Esophagus squamous epithelium (tissue), 5 donors: ENCODE measurements at regions not wholly inside any gene's neighbourhood (a gene's known extent, or its start where the extent isn't known, plus 50 kb on each side); places are given as distances from the start of the nearest gene placed in this dataset.

Experiments
- DNase-seq: peaks from one replicate; lab custom pipeline; 2025; lab: John Stamatoyannopoulos, UW
- H3K27ac ChIP-seq, 4 donors: fragments of 200-600 bp; sonication (generic); one replicate each; pipeline ENCODE4 v1.5.1; 2016 to 2019; ENCODE audit warnings: mild to moderate bottlenecking in 1 of 4
- H3K27me3 ChIP-seq, 4 donors: fragments of 200-600 bp; sonication (generic); 1 replicate in 3 of 4; 2 replicates in 1 of 4; pipeline versions ENCODE4 v1.5.1 to v1.6.0; 2017 to 2021; ENCODE audit warnings: antibody characterized with exemption in 1 of 4
- H3K36me3 ChIP-seq, 3 donors: fragments of 200-600 bp; sonication (generic); one replicate each; pipeline ENCODE4 v1.5.1; 2016 to 2019
- H3K4me1 ChIP-seq, 3 donors: fragments of 200-600 bp; sonication (generic); one replicate each; pipeline ENCODE4 v1.5.1; 2017 to 2019
- H3K4me3 ChIP-seq, 4 donors: fragments of 200-600 bp; sonication (generic); 1 replicate in 3 of 4; 2 replicates in 1 of 4; pipeline ENCODE4 v1.5.1; 2016 to 2019; ENCODE audit warnings: mild to moderate bottlenecking in 2 of 4, moderate library complexity in 1 of 4
- H3K9me3 ChIP-seq, 3 donors: fragments of 200-600 bp; sonication (generic); one replicate each; pipeline ENCODE4 v1.5.1; 2016 to 2019
- CTCF ChIP-seq, 6 experiments: fragments of 450-650 bp in 4 of 6; fragments of 200-600 bp in 2 of 6; sonication (generic) in 2 of 6; IDR thresholded peaks; one replicate each; pipeline ENCODE4 v1.5.1; 2016 to 2019; ENCODE audit warnings: antibody characterized with exemption in 6 of 6, mild to moderate bottlenecking in 4 of 6, moderate library complexity in 4 of 6
- POLR2A ChIP-seq, 4 donors: fragments of 450-650 bp; IDR thresholded peaks; one replicate each; pipeline ENCODE4 v1.6.1; 2017; ENCODE audit warnings: antibody characterized with exemption in 4 of 4, mild to moderate bottlenecking in 4 of 4, moderate library complexity in 3 of 4
- WGBS, 2 donors: methylation state at CpG; one replicate each; pipeline ENCODE4 v1.1.5; 2018; 5-methylcytosine and 5-hydroxymethylcytosine counted together
- intact Hi-C: fragments of 100-400 bp; cut with DNase I; formaldehyde crosslinking; loops from one replicate; pipeline ENCODE4 v1.15.0; 2022
- donor health status: DM: yes; HTN: yes; CAD: no.

GRCh38 chr10:113234481-113234880 lies 284.4 kb downstream of the TCF7L2 start:
- WGBS, 2 donors = 76 to 97% methylated on average over 3 of the region's 3 CpGs
- DNase-seq = no peak
- H3K27ac ChIP-seq = no peak overlapping the region
- no peak overlapping the region for H3K4me3 ChIP-seq
- H3K4me1 ChIP-seq = no peaks in the 10 kb centered on the region
- no peaks in the 10 kb centered on the region for H3K9me3 ChIP-seq
- no peak for TF ChIP-seq CTCF (IDR thresholded peaks at IDR 0.05)
- TF ChIP-seq POLR2A (IDR thresholded peaks at IDR 0.05) = no peak
- H3K27me3 ChIP-seq = no peaks in the 10 kb centered on the region
- intact Hi-C loops = no loop called here
- H3K36me3 ChIP-seq = no peaks in the 10 kb centered on the region

DNA sequence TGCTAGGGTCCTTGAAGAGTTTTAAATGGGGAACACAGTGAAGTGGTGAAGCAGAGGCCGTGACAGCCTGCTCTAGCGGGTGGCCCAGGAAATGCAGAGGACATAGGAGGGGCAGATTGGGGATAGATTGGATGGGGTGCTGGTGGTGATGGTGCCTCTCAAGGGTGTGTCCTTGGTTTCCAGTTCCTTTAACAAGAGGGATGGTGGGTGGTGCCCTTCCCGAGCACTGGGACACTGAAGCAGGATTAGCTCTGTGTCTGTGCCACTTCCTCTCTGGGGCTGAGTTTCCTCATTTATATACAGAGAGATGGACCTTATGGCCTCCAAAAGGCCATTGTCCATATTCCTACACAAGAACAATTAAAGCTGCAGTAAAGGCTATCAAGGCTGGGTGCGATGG lies 285.5 kb downstream of the TCF7L2 start:
- DNase-seq = no peak

DNA sequence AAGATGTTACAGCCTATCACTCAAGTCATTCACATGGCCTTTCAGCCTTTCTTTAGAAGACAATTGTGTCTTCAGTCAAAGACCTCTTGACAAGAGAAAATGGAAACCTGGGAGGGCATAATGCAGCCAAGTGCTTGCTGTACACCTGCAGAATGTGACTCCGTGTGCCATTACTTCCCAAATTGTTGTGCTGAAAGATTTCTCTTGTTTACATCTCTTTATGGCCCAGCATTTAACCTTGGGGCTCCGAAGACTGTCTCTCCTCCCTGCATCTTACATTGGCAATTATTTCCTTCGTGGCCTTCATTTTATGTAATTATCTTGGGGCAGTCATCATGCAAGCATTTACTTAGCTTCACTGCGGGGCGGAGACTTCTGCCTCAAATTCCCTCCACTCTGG lies 287.0 kb downstream of the TCF7L2 start:
- Histone ChIP-seq H3K27me3 (peaks cover 0 to under 1% (median 0%) of the 10 kb centered on the region in 4 donors), H3K36me3 (no peaks in the 10 kb centered on the region), H3K27ac (no peak overlapping the region), H3K4me1 (no peaks in the 10 kb centered on the region), H3K9me3 (no peaks in the 10 kb centered on the region), H3K4me3 (no peak overlapping the region)
- WGBS, 2 donors = 79 to 89% methylated on average over 5 of the region's 5 CpGs
- TF ChIP-seq POLR2A (IDR thresholded peaks at IDR 0.05) = no peak
- no peak for TF ChIP-seq CTCF (IDR thresholded peaks at IDR 0.05)
- intact Hi-C loops = no loop called here
- no peak for DNase-seq

More for the DNA sequence above, 285.5 kb downstream of the TCF7L2 start:
- H3K4me3 ChIP-seq = no peak overlapping the region
- no peak for TF ChIP-seq POLR2A (IDR thresholded peaks at IDR 0.05)
- no peak for TF ChIP-seq CTCF (IDR thresholded peaks at IDR 0.05)
- 80 to 93% methylated on average over 4 of the region's 4 CpGs for WGBS, 2 donors
- H3K27ac ChIP-seq = no peak overlapping the region
- no peaks in the 10 kb centered on the region for H3K27me3 ChIP-seq
- no peaks in the 10 kb centered on the region for H3K4me1 ChIP-seq
- intact Hi-C loops = no loop called here
- no peaks in the 10 kb centered on the region for H3K9me3 ChIP-seq
- no peaks in the 10 kb centered on the region for H3K36me3 ChIP-seq

GRCh38 chr10:113239566-113240350 lies 289.7 kb downstream of the TCF7L2 start:
- Histone ChIP-seq H3K9me3 (no peaks in the 10 kb centered on the region), H3K4me3 (no peak overlapping the region), H3K36me3 (no peaks in the 10 kb centered on the region), H3K27ac (no peak overlapping the region), H3K4me1 (no peaks in the 10 kb centered on the region), H3K27me3 (peaks cover 0 to 6% (median 0%) of the 10 kb centered on the region in 4 donors)
- TF ChIP-seq POLR2A (IDR thresholded peaks at IDR 0.05) (no peak), CTCF (IDR thresholded peaks at IDR 0.05) (no peak)
- WGBS, 2 donors = 73 to 81% methylated on average over 6 to 7 of the region's 7 CpGs
- no peak for DNase-seq
- intact Hi-C loops = no loop called here

DNA sequence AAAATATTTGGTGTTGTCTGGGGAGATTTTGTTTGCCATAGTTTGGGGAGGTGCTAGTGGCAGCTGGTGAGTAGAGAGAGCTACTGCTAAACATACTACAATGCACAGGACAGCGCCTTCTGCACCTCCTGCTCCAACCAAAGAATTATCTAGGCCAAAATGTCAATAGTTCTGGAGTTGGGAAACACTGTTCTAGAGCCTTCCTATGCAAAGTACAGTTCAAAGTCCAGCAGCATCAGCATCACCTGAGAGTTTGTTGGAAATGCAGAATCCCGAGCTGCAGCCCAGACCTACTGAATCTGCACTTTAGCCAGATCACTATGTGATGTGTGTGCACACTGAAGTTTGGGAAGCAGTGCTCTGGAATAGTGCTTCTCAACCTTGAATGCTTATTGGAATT lies 290.7 kb downstream of the TCF7L2 start:
- Histone ChIP-seq H3K27ac (no peak overlapping the region), H3K9me3 (no peaks in the 10 kb centered on the region), H3K4me1 (no peaks in the 10 kb centered on the region), H3K36me3 (no peaks in the 10 kb centered on the region), H3K4me3 (no peak overlapping the region), H3K27me3 (peaks cover 0 to 6% (median 0%) of the 10 kb centered on the region in 4 donors)
- TF ChIP-seq POLR2A (IDR thresholded peaks at IDR 0.05) (no peak), CTCF (IDR thresholded peaks at IDR 0.05) (no peak)
- 82 to 87% methylated on average over 2 of the region's 2 CpGs for WGBS, 2 donors
- intact Hi-C loops = no loop called here
- DNase-seq = no peak
